HUDEP-2 (cell line): ENCODE measurements at regions not wholly inside any gene's neighbourhood (a gene's known extent, or its start where the extent isn't known, plus 50 kb on each side); places are given as distances from the start of the nearest gene placed in this dataset.

Experiments used
- DNase-seq, 76 experiments: peaks; one replicate each; lab custom pipeline; 2025; ENCODE audit not compliant: unreplicated experiment in 76 of 76; lab: John Stamatoyannopoulos, UW

- no peak for DNase-seq
Observed at GRCh38 chr15:95940431-95940985, 390.0 kb upstream of the NR2F2 start.

- no peak for DNase-seq
Observed at GRCh38 chr15:95944193-95944592, 386.3 kb upstream of the NR2F2 start.

GRCh38 chr15:95944661-95945255, 385.7 kb upstream of the NR2F2 start:
- DNase-seq, result no peak

- no peak for DNase-seq
Observed at GRCh38 chr15:95946241-95946640, 384.3 kb upstream of the NR2F2 start.

GRCh38 chr15:95946926-95947325, 383.6 kb upstream of the NR2F2 start:
- no peak for DNase-seq

GRCh38 chr15:95948411-95948810, 382.1 kb upstream of the NR2F2 start:
- DNase-seq, result no peak

GRCh38 chr15:95953032-95953431, 377.5 kb upstream of the NR2F2 start:
- no peak for DNase-seq

- DNase-seq, result no peak
Observed at GRCh38 chr15:95957861-95958260, 372.6 kb upstream of the NR2F2 start.

GRCh38 chr15:95958382-95958781, 372.1 kb upstream of the NR2F2 start:
- no peak for DNase-seq

GRCh38 chr15:95968856-95969255, 361.6 kb upstream of the NR2F2 start:
- DNase-seq, result no peak

GRCh38 chr15:95970326-95970725, 360.2 kb upstream of the NR2F2 start:
- DNase-seq, result no peak

GRCh38 chr15:95972041-95972553, 358.4 kb upstream of the NR2F2 start:
- no peak for DNase-seq

GRCh38 chr15:95972812-95973211, 357.7 kb upstream of the NR2F2 start:
- no peak for DNase-seq

GRCh38 chr15:95973566-95974256, 356.8 kb upstream of the NR2F2 start:
- DNase-seq, result no peak

- no peak for DNase-seq
Observed at GRCh38 chr15:95975212-95975611, 355.3 kb upstream of the NR2F2 start.

- no peak for DNase-seq
Observed at GRCh38 chr15:95979286-95979685, 351.2 kb upstream of the NR2F2 start.

- no peak for DNase-seq
Observed at GRCh38 chr15:95981209-95981608, 349.3 kb upstream of the NR2F2 start.

GRCh38 chr15:95987299-95987698, 343.2 kb upstream of the NR2F2 start:
- DNase-seq, result no peak

GRCh38 chr15:95987886-95988573, 342.5 kb upstream of the NR2F2 start:
- no peak for DNase-seq

- DNase-seq, result no peak
Observed at GRCh38 chr15:95988574-95988887, 342.0 kb upstream of the NR2F2 start.

- DNase-seq, result no peak
Observed at GRCh38 chr15:95989392-95989791, 341.1 kb upstream of the NR2F2 start.

- no peak for DNase-seq
Observed at GRCh38 chr15:95990833-95991232, 339.7 kb upstream of the NR2F2 start.
